OCI-LY3 (cell line): ENCODE measurements at regions not wholly inside any gene's neighbourhood (a gene's known extent, or its start where the extent isn't known, plus 50 kb on each side); places are given as distances from the start of the nearest gene placed in this dataset.

Experiments
- H2AFZ ChIP-seq: fragments of 200-600, 300-600 bp; shearing (Covaris generic); 2 replicates; pipeline ENCODE4 v1.6.0; 2014; ENCODE audit warnings: antibody characterized with exemption, low read depth, low read length
- H3K27ac ChIP-seq: fragments of 200-600, 300-600 bp; sonication (generic); 2 replicates; pipeline ENCODE4 v1.5.1; 2014; ENCODE audit warnings: mild to moderate bottlenecking, low read length, moderate library complexity, mixed read lengths
- H3K27me3 ChIP-seq: fragments of 200-600, 300-600 bp; sonication (generic); 2 replicates; pipeline ENCODE4 v1.6.1; 2014; ENCODE audit warnings: low read depth, low read length, mixed read lengths
- H3K36me3 ChIP-seq: fragments of 200-600, 300-600 bp; sonication (generic); replicated peaks from 2 replicates; pipeline ENCODE3; 2014; ENCODE audit warnings: low read depth, low read length, mixed read lengths
- H3K4me1 ChIP-seq: fragments of 300-600, 200-600 bp; sonication (generic); 2 replicates; pipeline ENCODE4 v1.6.1; 2014; ENCODE audit warnings: low read length, mixed read lengths
- H3K4me2 ChIP-seq: fragments of 200-600, 300-600 bp; sonication (generic); 2 replicates; pipeline ENCODE4 v1.6.1; 2014; ENCODE audit warnings: low read length, mixed read lengths
- H3K4me3 ChIP-seq: fragments of 300-600, 200-600 bp; sonication (generic); 2 replicates; pipeline ENCODE4 v1.5.1; 2014; ENCODE audit warnings: antibody characterized with exemption, mild to moderate bottlenecking, low read length, moderate library complexity
- H3K79me2 ChIP-seq: fragments of 300-600, 200-600 bp; shearing (Covaris generic); 2 replicates; pipeline ENCODE4 v1.6.1; 2014; ENCODE audit warnings: mild to moderate bottlenecking, low read length, mixed read lengths
- H3K9ac ChIP-seq: fragments of 300-600, 200-600 bp; shearing (Covaris generic); 2 replicates; pipeline ENCODE4 v1.6.0; 2014; ENCODE audit warnings: mild to moderate bottlenecking, low read length, moderate library complexity
- H3K9me3 ChIP-seq: fragments of 200-600, 300-600 bp; shearing (Covaris generic); 2 replicates; pipeline ENCODE4 v1.6.1; 2014; ENCODE audit warnings: low read length, mixed read lengths; ENCODE audit not compliant: insufficient read depth
- H4K20me1 ChIP-seq: fragments of 200-600, 300-600 bp; sonication (generic); 2 replicates; pipeline ENCODE4 v1.6.1; 2016; ENCODE audit warnings: low read length, mixed read lengths; ENCODE audit not compliant: insufficient read depth
- CTCF ChIP-seq: fragments of 200-600, 300-600 bp; sonication (generic); IDR thresholded peaks from 2 replicates; pipeline ENCODE4 v1.5.1; 2014; ENCODE audit warnings: antibody characterized with exemption, low read length, low read depth
- EZH2phosphoT487 ChIP-seq: fragments of 200-600 bp; shearing (Covaris generic); IDR thresholded peaks from 2 replicates; pipeline ENCODE4 v1.6.1; 2018; ENCODE audit warnings: antibody characterized with exemption, mixed run types, low read depth

- H3K36me3 ChIP-seq, result no peaks in the 10 kb centered on the region
- H3K9ac ChIP-seq, result no peak overlapping the region
- no peaks in the 10 kb centered on the region for H4K20me1 ChIP-seq
- H3K27ac ChIP-seq, result no peak overlapping the region
- TF ChIP-seq CTCF (no peak), EZH2phosphoT487 (no peak)
- no peak overlapping the region for H3K4me2 ChIP-seq
- H3K27me3 ChIP-seq, result no peaks in the 10 kb centered on the region
- no peak overlapping the region for H3K4me3 ChIP-seq
- H2AFZ ChIP-seq, result no peak overlapping the region
- H3K4me1 ChIP-seq, result peaks cover 23% of the 10 kb centered on the region
- H3K9me3 ChIP-seq, result no peaks in the 10 kb centered on the region
- H3K79me2 ChIP-seq, result no peaks in the 10 kb centered on the region
These were observed 463.0 kb downstream of the CETN3 start for GRCh38 chr5:89946508-89946907.

- peaks cover 5% of the 10 kb centered on the region; the same call in 1 of the 2 replicates for H3K4me1 ChIP-seq
- H3K4me3 ChIP-seq, result no peak overlapping the region
These were observed 467.4 kb downstream of the CETN3 start for GRCh38 chr5:89942171-89942570.

GRCh38 chr5:89936576-89936975 is 473.0 kb downstream of the CETN3 start:
- no peaks in the 10 kb centered on the region for H3K27me3 ChIP-seq
- H3K9ac ChIP-seq, result no peak overlapping the region
- no peak overlapping the region for H3K4me2 ChIP-seq
- no peaks in the 10 kb centered on the region for H4K20me1 ChIP-seq
- H3K27ac ChIP-seq, result no peak overlapping the region
- H3K79me2 ChIP-seq, result no peaks in the 10 kb centered on the region
- no peak overlapping the region for H3K4me3 ChIP-seq
- H3K9me3 ChIP-seq, result no peaks in the 10 kb centered on the region
- H3K4me1 ChIP-seq, result no peaks in the 10 kb centered on the region
- H2AFZ ChIP-seq, result no peak overlapping the region
- H3K36me3 ChIP-seq, result no peaks in the 10 kb centered on the region
- TF ChIP-seq EZH2phosphoT487, result no peak
- TF ChIP-seq CTCF, result no peak

More at GRCh38 chr5:89942171-89942570, 467.4 kb downstream of the CETN3 start:
- Histone ChIP-seq H3K79me2 (no peaks in the 10 kb centered on the region), H4K20me1 (no peaks in the 10 kb centered on the region), H3K27me3 (no peaks in the 10 kb centered on the region), H3K36me3 (no peaks in the 10 kb centered on the region), H3K4me2 (no peak overlapping the region), H2AFZ (no peak overlapping the region), H3K9me3 (no peaks in the 10 kb centered on the region), H3K27ac (no peak overlapping the region), H3K9ac (no peak overlapping the region)
- TF ChIP-seq CTCF (no peak), EZH2phosphoT487 (no peak)

DNA sequence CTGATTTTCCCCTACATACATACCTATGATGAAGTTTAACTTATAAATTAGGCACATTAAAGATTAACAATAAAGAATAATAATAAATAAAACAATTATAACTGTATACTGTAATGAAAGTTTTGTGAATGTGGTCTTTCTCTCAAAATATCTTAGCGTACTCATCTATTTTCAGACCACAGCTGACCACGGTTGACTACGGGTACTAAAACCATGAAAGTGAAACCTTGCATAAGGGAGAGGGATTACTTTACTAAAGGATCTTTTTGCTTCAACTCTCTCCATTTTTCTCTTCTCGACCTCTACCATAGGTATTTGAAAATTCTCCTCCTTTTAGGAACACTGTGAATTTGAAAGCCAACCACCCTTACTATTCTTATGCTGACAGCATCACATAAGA is 475.5 kb downstream of the CETN3 start:
- no peak overlapping the region for H3K27ac ChIP-seq
- H3K36me3 ChIP-seq, result no peaks in the 10 kb centered on the region
- TF ChIP-seq EZH2phosphoT487, result no peak
- no peak for TF ChIP-seq CTCF
- no peak overlapping the region for H3K4me3 ChIP-seq
- H4K20me1 ChIP-seq, result no peaks in the 10 kb centered on the region
- no peak overlapping the region for H3K9ac ChIP-seq
- H3K4me2 ChIP-seq, result no peak overlapping the region
- no peak overlapping the region for H2AFZ ChIP-seq
- H3K27me3 ChIP-seq, result no peaks in the 10 kb centered on the region
- peaks cover 10% of the 10 kb centered on the region for H3K4me1 ChIP-seq
- no peaks in the 10 kb centered on the region for H3K9me3 ChIP-seq
- H3K79me2 ChIP-seq, result no peaks in the 10 kb centered on the region
